AG04449 (cell line): ENCODE measurements at regions not wholly inside any gene's neighbourhood (a gene's known extent, or its start where the extent isn't known, plus 50 kb on each side); places are given as distances from the start of the nearest gene placed in this dataset.

Experiments used
- CTCF ChIA-PET: fragments of 350-600 bp; formaldehyde crosslinking; extraction: SDS; loops from one replicate; lab custom pipeline; 2021; ENCODE audit warnings: antibody characterized with exemption; lab: Yijun Ruan, JAX
- POLR2A ChIA-PET: fragments of 400-600, 350-600 bp; formaldehyde crosslinking; extraction: SDS; loops from one replicate; lab custom pipeline; 2020; ENCODE audit warnings: antibody characterized with exemption, inconsistent platforms; lab: Yijun Ruan, JAX
- DNase-seq: peaks from one replicate; pipeline ENCODE4 v3.0.0-alpha.2; 2010; ENCODE audit warnings: low read depth, low spot score
- H3K4me3 ChIP-seq: 2 replicates; pipeline ENCODE4 v1.5.1; 2011; ENCODE audit warnings: low read depth, mild to moderate bottlenecking, control low read depth, low read length
- TF ChIP-seq, protein P1 (sequence below): IDR thresholded peaks from one replicate; pipeline ENCODE4 v1.5.1; 2011; ENCODE audit warnings: mild to moderate bottlenecking, moderate library complexity, low read length, control low read depth, inconsistent platforms; ENCODE audit not compliant: insufficient read depth; ENCODE audit errors: missing control alignments

DNA sequence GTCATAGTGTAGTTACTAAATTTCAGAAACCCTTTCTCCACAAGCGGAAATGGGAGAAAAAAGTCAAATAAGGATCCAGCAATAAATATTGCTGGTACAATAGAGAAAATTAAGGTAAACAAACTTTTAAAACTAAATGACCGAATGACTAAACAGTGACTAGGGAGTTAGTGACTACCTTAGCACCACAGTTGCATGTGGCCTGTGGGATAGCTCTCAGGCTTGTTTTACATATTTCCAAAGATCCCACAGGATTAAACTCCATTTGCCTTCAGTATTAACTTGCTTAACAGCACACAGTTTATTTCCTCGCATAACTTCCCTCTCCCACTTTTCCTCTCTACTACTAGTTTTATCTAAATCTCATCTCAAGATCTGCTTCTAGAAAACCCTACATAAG lies 824.3 kb upstream of the KLHL1 start:
- no peak for DNase-seq
- H3K4me3 ChIP-seq = no peak overlapping the region
- TF ChIP-seq, protein P1, sequence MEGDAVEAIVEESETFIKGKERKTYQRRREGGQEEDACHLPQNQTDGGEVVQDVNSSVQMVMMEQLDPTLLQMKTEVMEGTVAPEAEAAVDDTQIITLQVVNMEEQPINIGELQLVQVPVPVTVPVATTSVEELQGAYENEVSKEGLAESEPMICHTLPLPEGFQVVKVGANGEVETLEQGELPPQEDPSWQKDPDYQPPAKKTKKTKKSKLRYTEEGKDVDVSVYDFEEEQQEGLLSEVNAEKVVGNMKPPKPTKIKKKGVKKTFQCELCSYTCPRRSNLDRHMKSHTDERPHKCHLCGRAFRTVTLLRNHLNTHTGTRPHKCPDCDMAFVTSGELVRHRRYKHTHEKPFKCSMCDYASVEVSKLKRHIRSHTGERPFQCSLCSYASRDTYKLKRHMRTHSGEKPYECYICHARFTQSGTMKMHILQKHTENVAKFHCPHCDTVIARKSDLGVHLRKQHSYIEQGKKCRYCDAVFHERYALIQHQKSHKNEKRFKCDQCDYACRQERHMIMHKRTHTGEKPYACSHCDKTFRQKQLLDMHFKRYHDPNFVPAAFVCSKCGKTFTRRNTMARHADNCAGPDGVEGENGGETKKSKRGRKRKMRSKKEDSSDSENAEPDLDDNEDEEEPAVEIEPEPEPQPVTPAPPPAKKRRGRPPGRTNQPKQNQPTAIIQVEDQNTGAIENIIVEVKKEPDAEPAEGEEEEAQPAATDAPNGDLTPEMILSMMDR = no peak
- ChIA-PET CTCF (no interaction called here), POLR2A (no interaction called here)

DNA sequence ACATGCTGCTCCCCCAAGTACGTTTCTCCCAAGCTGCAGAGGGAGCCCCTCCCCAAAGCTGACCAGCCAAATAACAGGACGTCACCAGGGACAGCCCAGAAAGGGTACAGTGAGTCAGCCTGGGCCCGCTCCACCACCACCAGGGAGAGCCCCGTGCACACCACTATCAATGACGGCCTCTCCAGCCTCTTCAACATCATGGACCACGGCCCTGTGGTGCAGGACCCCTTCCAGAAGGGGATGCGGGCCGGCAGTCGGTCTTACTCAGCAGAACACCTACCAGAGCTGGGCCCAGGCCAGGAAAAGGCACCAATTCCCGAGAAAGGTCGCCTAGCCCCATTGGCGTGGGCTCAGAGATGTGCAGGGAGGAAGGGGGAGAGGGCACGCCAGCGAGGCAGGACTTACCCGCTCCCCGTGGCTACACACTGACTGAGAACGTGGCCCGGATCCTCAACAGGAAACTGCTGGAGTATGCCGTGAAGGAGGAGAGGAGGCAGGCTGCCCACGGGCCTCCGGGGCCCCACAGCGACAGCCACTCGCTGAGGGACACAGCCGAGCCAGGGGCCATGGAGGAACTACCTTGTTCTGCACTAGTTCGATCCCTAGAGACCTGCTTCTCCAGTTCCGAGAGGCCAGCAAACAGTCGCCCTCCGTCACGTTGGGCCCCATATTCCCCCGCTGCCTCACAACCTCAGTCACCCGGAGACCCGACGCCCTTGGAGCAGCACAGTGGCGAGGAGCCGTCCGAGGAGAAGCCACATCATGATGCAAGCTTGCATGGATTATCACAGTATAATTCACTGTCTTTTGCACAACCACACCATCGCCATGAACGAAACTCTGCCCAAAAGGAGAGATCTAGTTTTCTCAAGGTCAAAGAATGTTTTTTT lies 815.9 kb upstream of the KLHL1 start:
- no peak overlapping the region for H3K4me3 ChIP-seq
- TF ChIP-seq, protein P1 = no peak
- ChIA-PET POLR2A (no interaction called here), CTCF (no interaction called here)
- no peak for DNase-seq

DNA sequence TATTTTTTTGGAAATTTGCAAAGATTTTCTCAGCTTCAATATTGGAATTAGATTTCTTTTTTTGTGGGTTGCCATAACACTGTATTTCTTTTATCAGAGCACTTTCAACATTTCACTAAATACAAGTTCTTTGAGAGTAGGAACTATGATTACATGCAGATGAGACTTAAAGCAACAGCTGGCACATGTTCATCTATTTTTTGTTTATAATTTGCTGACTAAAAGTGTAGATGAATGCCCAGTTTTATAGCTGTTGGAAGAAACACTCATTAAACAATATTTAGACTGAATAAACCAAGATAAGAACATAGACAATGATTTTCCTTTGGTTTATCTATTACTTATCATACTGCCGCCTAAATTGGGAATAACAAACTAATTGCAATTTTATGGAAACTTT lies 803.0 kb upstream of the KLHL1 start:
- POLR2A ChIA-PET = no interaction called here
- no peak for DNase-seq
- CTCF ChIA-PET = no interaction called here
- H3K4me3 ChIP-seq = no peak overlapping the region
- TF ChIP-seq, protein P1 = no peak

DNA sequence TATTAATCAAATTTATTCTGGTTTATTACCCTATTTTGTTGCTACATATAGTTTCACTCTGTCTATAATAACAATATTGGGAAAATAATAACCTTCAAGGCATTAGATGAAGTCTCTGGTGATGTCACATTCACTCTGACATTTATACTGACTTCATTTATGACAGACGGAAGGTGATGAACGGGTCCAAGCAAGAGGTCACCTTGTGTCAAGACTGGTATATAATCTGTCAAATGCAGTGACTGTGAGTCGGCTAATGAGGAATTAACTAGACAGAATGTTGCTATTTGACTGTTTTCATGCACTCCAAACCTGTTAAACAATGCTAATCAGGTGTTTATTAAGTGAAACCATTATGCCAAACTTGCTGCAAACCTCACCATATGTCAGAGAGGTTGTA lies 800.5 kb upstream of the KLHL1 start:
- H3K4me3 ChIP-seq = no peak overlapping the region
- TF ChIP-seq, protein P1 = no peak
- CTCF ChIA-PET = no interaction called here
- POLR2A ChIA-PET = no interaction called here
- DNase-seq = no peak

DNA sequence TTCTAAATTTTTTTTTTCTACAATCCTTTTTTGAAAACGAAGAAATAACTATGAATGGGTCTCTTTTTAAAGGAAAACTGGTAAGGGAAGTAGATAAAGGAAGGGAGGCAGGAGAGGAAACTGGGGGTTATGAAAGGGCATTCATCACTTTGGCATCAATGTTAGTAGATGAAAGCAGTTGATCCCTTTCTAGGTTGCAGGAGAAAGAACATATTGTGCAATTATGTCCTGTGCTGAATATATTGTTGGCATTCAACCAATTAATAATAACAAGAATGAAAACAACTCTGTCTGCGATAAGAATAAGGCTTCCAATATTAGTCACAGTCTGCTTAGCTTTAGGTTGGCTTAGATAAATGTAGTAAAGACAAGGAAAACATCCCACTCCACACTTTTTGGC lies 796.8 kb upstream of the KLHL1 start:
- ChIA-PET CTCF (no interaction called here), POLR2A (no interaction called here)
- no peak for DNase-seq

DNA sequence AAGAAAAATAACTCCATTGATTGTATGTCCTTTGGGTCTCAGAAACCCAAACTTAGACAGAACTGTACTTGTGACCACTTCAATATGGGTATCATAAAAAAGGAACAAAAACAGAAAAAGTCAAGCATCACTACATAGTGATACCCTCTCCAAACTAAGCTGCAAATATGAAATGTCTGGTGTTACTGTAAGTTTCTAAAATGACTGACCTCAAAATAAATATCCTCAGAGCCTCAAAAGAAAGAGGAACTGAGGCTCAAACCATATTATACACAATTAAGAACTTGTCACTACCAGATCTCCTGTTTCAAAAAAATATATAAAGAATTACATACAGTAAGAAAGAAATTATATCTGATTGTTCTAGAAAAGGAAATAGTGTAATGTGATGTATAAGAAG lies 787.9 kb upstream of the KLHL1 start:
- POLR2A ChIA-PET = no interaction called here
- H3K4me3 ChIP-seq = no peak overlapping the region
- DNase-seq = no peak
- CTCF ChIA-PET = no interaction called here
- TF ChIP-seq, protein P1 = no peak

More for the DNA sequence above, 796.8 kb upstream of the KLHL1 start:
- TF ChIP-seq, protein P1 = no peak
- H3K4me3 ChIP-seq = no peak overlapping the region
